ENCODE measurements at regions not wholly inside any gene's neighbourhood (a gene's known extent, or its start where the extent isn't known, plus 50 kb on each side); places are given as distances from the start of the nearest gene placed in this dataset.
"Not testable (repeated sequence)": the region's sequence is repeated elsewhere in the genome, so short reads cannot be mapped to it uniquely, and the experiment has no call there.

DNA sequence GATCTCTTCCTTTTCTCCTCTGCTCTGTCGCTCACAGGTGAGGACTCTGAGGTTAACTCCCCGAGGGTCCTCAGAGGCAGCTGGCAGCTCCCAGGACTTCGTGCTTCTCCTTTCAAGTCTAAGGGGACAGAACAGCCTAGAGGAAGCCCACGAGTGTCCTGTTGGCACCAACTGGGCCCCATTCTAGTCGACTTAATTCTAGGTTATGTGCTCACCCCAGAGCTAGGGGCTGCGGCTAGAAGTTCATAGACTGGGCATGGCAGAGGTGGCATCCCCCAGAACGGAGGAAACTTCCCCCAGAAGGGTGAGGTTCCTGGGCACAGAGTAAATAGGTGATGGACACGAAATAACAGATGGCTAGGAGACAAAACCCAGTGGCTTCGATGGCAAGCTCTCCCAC is 259.4 kb downstream of the TEX36 start:
- no peak for DNase-seq (ENCODE audit: missing footprints)
- intact Hi-C loops (cut with DNase I), result no loop called here
- no peak for ATAC-seq

DNA sequence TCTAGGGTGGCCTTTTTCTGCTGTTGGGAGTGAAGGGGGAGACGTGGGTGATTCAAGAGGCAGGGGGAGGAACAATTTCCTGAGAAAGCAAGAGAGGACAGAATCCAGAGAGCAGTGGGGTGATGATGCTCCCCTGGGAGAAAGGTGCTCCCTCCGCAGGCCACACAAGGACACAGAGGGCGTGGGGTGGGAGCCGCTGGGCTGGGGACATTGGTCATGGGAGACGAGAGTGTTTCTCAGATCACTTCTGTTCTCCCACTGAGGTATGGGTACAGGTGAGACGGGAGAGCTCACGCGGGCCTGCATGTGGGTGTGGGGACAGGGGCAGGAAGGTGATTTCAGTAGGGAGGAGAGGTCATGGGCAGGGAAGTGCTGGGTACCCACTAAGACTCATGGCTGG is 259.5 kb upstream of the CTBP2 start:
- no peak for ATAC-seq
- intact Hi-C loops (cut with DNase I), result no loop called here

DNA sequence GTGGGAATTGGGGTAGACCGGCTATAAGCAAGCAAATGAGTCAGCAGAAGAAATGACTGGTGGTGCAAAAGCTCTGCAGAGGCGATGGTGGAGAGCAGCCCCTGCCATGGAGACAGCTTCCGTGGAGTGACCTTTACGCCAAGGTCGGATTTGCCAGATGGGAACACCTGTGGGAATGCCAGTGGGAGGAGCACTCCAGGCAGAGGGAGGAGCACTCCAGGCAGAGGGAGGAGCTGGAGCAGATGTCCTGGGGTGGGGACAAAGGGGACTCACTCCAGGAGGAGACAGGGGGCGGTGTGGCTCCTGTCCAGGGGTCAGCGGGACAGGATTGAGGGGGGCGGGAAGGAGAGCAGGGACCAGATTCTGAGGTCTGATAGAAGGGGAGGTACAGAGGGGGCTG is 258.8 kb upstream of the CTBP2 start:
- DNase-seq (ENCODE audit: missing footprints) (no peak), ATAC-seq (no peak)
- intact Hi-C loops (cut with DNase I), result no loop called here

More for the DNA sequence above, 259.5 kb upstream of the CTBP2 start:
- DNase-seq (ENCODE audit: missing footprints), result no peak

DNA sequence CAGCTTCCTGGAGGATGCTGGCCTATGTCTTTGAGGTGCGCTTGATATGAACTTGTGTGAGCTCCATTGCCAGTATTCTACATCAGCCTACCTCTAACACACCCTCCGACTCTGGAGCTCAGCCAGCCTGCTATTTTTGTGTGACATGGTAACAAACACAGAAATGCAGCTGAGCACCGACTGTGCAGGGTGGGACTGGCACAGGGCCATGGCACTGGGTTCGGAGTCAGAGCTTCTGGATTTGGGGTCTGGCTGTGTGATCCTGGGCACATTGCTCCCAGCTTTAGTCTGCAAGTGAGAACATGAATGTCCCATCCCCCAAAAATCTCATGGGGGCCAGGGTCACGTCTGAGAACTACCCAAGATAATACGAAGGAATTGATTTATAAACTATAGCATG is 257.2 kb upstream of the CTBP2 start:
- ATAC-seq, result no peak
- no peak for DNase-seq (ENCODE audit: missing footprints)

DNA sequence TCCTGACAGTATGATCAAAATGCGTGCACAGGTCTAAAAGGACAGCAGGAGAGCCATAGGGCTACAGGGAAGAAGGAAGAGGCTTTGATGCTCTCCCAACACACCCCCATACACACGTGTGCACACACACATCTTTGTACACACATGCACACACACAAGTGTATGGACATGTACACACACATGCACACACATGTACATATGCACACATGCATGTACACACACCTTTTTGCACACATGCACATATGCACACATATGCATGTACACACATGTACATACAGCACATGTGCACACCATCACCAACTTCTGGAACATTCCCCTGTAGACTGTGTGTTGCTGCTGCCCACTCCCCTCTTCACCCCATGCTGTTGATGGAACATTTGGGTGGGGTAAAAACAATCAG is 255.6 kb upstream of the CTBP2 start:
- ATAC-seq (no peak), DNase-seq (ENCODE audit: missing footprints) (no peak)
- intact Hi-C loops (cut with DNase I), result no loop called here

More for the DNA sequence above, 257.2 kb upstream of the CTBP2 start:
- intact Hi-C loops (cut with DNase I), result no loop called here

DNA sequence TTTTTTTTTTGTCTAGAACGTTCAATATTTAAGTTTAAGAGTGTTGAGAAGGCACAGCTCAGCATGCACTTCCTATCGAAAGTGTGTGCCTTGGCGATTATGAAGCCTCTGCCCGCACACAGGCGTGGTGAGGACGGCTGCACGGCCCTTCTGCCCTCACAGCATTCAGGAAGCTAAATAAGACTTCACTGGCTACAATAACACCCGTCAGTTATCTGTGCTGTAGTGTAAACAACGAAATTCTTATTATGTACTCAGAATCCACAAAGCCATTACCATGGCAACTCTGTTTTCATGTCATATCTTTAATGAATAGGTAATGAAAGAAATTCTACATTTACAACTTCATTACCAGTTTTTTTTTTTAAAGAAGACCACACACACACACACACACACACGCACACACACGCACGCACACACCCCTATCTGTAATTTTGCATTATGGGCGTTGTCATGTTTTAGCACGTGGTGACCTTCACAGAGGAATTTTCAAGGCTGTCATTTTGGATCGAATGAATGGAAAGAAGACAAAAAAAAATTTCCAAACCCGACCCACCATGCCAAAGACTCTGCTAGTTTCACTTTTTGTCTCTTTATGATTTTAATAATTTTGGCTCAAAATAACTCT is 254.8 kb upstream of the CTBP2 start:
- ATAC-seq (no peak), DNase-seq (ENCODE audit: missing footprints) (no peak)
- intact Hi-C loops (cut with DNase I), result no loop called here

DNA sequence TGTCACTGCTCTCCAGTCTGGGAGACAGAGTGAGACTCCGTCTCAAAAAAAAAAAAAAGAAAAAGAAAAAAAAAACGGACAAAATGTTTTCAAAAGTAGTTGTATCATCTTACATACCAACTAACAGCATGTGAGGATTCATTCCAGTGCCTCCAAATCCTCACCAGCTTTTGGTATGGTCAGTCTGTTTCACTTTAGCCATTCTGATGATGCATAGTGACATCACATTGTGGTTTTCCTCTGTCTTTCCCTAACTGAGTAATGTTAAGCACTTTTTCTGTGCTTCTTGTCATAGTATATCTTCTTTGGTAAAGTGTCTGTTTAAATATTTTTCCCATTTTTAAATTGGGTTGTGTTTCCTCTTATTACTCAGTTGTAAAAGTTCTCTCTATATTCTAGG is 251.4 kb upstream of the CTBP2 start:
- intact Hi-C loops (cut with DNase I), result no loop called here
- DNase-seq (ENCODE audit: missing footprints) (no peak), ATAC-seq (no peak)

DNA sequence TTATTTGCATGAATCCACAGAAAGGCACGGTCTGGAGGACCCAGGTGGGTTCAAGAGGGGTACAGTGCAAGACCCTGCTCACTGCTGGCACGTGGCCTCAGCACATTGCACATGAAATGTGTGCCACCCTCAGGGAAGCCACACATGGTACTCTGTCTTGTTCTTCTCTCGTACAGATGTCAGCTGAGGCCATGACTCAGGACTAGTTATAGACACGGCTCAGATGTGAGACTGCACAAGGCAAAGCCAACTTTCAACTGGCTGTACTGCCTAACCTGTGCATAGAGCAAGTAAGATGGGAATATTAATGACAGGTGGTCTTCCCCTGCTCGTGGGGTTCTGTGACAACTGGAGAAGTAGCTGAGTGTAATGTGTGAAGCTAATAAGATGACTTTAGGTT is 249.4 kb upstream of the CTBP2 start:
- intact Hi-C loops (cut with DNase I), result no loop called here
- ATAC-seq (no peak), DNase-seq (ENCODE audit: missing footprints) (no peak)

- intact Hi-C loops (cut with DNase I), result no loop called here
- DNase-seq (ENCODE audit: missing footprints), result no peak
- no peak for ATAC-seq
These were observed 247.2 kb upstream of the CTBP2 start for GRCh38 chr10:125407557-125407956.

DNA sequence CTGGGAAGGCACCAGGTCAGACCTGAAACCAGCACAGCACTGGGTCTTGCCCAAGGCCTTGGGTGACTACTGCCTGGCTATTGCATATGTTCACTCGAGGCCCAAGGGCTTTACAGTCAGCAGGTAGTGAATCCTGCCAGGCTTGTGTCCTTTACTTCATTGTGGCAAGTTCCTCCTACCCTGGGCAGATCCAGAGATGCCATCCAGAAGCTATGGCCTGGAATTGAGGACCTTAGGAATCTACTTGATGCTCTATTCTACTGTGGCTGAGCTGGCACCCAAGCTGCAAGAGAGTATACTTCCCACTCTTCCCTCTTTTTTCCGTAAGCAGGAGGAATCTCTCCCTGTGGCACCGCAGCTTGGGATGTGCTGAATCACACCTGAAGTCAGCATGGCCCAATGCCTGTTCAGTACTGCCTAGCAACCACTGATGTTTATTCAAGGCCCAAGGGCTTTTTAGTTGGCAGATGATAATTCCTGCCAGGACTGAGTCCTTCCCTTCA is 246.7 kb upstream of the CTBP2 start:
- ATAC-seq (no peak), DNase-seq (ENCODE audit: missing footprints) (no peak)
- intact Hi-C loops (cut with DNase I), result no loop called here

- intact Hi-C loops (cut with DNase I); DNase-seq (ENCODE audit: missing footprints); ATAC-seq: not testable (repeated sequence)
These were observed 244.5 kb upstream of the CTBP2 start for GRCh38 chr10:125404902-125405301.

GRCh38 chr10:125401462-125401861 is 241.1 kb upstream of the CTBP2 start:
- DNase-seq (ENCODE audit: missing footprints), result no peak
- ATAC-seq, result no peak
- intact Hi-C loops (cut with DNase I), result no loop called here

DNA sequence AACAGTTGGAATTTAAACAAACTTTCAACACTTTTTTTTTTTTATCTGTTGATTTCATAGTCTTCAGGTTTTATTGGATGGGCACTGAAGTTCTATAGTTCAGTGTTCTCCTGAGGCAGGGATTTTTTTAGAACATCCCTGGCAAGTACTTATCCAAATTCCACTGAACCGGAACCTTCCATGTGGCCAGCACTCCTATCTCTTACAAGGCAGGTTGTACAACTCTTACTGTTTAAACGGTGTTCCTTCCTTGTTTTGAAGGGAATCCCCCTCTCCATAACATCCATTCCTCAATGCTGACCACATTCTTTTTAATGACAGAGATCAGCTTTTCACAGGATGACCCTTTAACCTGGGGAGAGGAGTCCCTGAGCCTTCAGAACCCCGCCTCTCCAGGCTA is 238.9 kb upstream of the CTBP2 start:
- ATAC-seq (no peak), DNase-seq (ENCODE audit: missing footprints) (no peak)
- intact Hi-C loops (cut with DNase I), result no loop called here

- intact Hi-C loops (cut with DNase I), result no loop called here
- DNase-seq (ENCODE audit: missing footprints) (no peak), ATAC-seq (no peak)
These were observed 237.9 kb upstream of the CTBP2 start for GRCh38 chr10:125398270-125398669.

DNA sequence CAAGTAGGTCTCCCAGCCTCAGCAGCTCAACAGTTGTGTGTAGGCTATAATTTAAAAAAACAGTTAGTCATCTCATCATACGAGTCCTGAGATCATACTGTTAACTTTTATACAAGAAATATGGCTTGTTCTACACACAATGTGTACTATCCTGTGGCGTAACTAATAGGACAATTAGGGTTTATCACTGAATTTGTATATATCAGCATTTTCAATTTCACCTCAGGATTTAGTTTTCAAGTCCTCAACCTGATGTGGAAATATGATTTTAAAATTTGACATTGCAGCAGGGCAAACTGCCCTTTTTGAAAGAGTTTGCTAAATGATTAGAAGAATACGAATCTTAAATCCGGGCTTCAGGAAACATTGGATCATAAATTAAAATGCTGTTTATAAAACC is 237.2 kb upstream of the CTBP2 start:
- DNase-seq (ENCODE audit: missing footprints) (no peak), ATAC-seq (no peak)
- intact Hi-C loops (cut with DNase I), result no loop called here

GRCh38 chr10:125396676-125397075 is 236.3 kb upstream of the CTBP2 start:
- intact Hi-C loops (cut with DNase I), result no loop called here
- ATAC-seq, result no peak

DNA sequence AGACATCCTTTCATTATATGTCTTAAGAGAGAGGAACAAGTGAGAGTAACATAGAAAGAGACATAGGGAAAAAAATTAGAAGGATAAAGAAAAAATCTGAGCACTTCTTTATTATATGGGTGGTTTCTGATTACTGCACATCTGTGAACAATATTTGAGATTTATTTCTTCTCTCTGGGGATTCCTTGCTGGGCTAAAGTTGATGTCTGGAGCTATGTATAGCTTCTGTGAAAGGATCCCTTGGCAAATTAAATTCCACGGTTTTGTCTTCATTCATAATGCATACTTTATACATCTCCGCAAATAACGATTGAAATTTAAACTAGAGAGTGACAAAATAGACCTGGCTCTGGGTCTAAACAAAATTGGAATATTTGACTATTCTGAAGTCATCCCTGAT is 232.2 kb upstream of the CTBP2 start:
- ATAC-seq (no peak), DNase-seq (ENCODE audit: missing footprints) (no peak)
- intact Hi-C loops (cut with DNase I), result no loop called here

More at GRCh38 chr10:125396676-125397075, 236.3 kb upstream of the CTBP2 start:
- DNase-seq (ENCODE audit: missing footprints), result no peak

DNA sequence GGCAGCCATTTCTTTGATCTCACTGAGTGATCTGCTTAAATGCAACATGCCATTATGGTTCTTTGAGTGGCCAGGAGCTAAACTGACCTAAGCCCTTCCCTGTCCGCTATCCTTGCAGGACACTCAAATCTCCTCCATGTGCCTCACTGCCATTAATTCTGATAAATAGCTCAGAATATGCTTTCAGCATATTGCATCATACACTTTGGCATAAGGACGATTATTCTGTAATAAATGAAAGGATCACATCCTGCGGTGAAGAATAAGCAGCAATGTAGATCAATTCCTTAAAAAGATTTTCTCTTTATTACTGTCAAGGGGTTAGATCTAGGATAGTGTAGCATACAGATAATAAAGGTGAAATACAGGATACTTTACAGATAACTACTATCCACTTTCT is 231.8 kb upstream of the CTBP2 start:
- intact Hi-C loops (cut with DNase I), result no loop called here
- no peak for ATAC-seq

DNA sequence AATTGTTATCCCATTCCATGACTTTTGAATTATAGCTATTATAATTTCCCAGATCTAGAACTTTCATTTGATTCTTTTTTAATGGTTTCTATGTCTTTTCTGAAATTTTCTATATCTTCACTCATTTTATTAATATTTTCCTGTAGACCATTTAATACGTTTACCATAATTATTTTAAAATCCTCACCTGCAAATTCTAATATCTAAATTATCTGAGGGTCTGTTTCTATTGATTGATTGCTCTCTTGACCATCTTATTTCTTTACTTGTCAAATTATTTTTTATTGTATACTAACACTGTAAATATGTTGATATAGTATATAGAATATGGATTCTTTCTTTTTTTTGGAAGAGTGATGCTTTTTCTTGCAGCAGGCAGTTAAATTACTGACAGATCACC is 229.3 kb upstream of the CTBP2 start:
- DNase-seq (ENCODE audit: missing footprints) (no peak), ATAC-seq (no peak)
- intact Hi-C loops (cut with DNase I), result no loop called here

More for the DNA sequence above, 231.8 kb upstream of the CTBP2 start:
- DNase-seq (ENCODE audit: missing footprints), result no peak

GRCh38 chr10:125379592-125379991 is 219.2 kb upstream of the CTBP2 start:
- intact Hi-C loops (cut with DNase I), result no loop called here
- ATAC-seq (no peak), DNase-seq (ENCODE audit: missing footprints) (no peak)

DNA sequence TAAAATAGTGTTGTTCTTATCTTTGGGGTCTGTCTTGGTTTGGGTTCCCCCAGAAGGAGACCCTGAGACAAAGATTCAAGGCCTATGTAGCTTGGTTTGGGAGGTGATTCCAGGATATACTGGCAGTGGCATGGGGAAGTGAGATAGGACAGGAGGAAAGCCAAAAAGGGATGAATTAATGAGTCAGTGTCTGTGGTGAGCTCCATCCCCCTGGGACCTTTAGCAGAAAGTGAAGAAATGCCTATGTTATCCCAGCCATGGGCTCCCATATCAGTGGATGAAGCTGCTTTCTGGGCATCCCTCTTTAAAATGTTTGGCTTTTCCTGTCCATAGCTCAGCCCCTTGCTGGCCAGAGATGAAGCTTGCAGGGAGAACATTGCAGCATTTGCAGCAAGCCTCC is 217.0 kb upstream of the CTBP2 start:
- intact Hi-C loops (cut with DNase I), result no loop called here
- DNase-seq (ENCODE audit: missing footprints) (no peak), ATAC-seq (no peak)

All from Right ventricle myocardium inferior (tissue), 1 donor.